Endothelial cell (in vitro differentiated cells): ENCODE measurements at regions not wholly inside any gene's neighbourhood (a gene's known extent, or its start where the extent isn't known, plus 50 kb on each side); places are given as distances from the start of the nearest gene placed in this dataset.

Experiments used
- DNase-seq: peaks from one replicate; pipeline ENCODE4 v3.0.0; 2021; ENCODE audit warnings: low spot score
- H3K27ac Mint-ChIP-seq: one replicate; pipeline ENCODE4 v1.8.0; 2021; ENCODE audit warnings: mixed read lengths, inconsistent platforms; ENCODE audit not compliant: unreplicated experiment
- H3K27me3 Mint-ChIP-seq: one replicate; pipeline ENCODE4 v1.8.0; 2021; ENCODE audit warnings: mild to moderate bottlenecking, moderate library complexity, mixed read lengths, inconsistent platforms; ENCODE audit not compliant: unreplicated experiment
- H3K36me3 Mint-ChIP-seq: one replicate; pipeline ENCODE4 v1.8.0; 2021; ENCODE audit warnings: mild to moderate bottlenecking, low read depth, mixed read lengths, inconsistent platforms; ENCODE audit not compliant: unreplicated experiment
- H3K4me1 Mint-ChIP-seq: one replicate; pipeline ENCODE4 v1.8.0; 2021; ENCODE audit warnings: mild to moderate bottlenecking, mixed read lengths, inconsistent platforms; ENCODE audit not compliant: unreplicated experiment
- H3K4me3 Mint-ChIP-seq: one replicate; pipeline ENCODE4 v1.8.0; 2021; ENCODE audit warnings: mild to moderate bottlenecking, mixed read lengths, inconsistent platforms; ENCODE audit not compliant: unreplicated experiment
- H3K9me3 Mint-ChIP-seq: one replicate; pipeline ENCODE4 v1.8.0; 2021; ENCODE audit warnings: mixed read lengths, inconsistent platforms; ENCODE audit not compliant: unreplicated experiment
- TF ChIP-seq, protein P1 (sequence below): fragments of 200-600 bp; sonication (generic); IDR thresholded peaks from one replicate; pipeline ENCODE4 v1.5.0; 2021; ENCODE audit warnings: antibody characterized with exemption; ENCODE audit not compliant: unreplicated experiment

DNA sequence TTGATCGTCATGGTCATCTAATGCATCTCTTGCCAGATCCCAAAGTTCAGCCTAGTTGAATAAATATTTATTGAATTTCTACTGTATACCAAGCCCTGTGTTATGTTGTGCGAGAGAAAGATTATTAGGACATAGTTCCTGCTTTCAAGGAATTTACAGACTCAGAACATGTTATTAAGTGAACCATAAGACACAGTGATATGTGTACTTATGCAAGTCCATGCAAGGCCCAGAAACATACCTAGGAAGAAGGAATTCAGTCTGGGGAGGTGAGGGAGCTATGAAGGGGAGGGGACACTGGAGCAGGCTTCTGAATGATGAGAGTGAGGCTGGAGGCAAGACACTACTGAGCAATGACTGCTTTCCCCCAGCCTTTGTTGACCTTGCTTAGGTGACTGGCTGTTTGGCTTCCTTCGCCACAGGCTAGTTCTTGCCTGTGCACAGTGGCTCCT is 81.4 kb downstream of the ACAA2 start:
- no peaks in the 10 kb centered on the region for H3K27me3 Mint-ChIP-seq
- H3K4me3 Mint-ChIP-seq, result no peak overlapping the region
- no peak for DNase-seq
- TF ChIP-seq, protein P1, sequence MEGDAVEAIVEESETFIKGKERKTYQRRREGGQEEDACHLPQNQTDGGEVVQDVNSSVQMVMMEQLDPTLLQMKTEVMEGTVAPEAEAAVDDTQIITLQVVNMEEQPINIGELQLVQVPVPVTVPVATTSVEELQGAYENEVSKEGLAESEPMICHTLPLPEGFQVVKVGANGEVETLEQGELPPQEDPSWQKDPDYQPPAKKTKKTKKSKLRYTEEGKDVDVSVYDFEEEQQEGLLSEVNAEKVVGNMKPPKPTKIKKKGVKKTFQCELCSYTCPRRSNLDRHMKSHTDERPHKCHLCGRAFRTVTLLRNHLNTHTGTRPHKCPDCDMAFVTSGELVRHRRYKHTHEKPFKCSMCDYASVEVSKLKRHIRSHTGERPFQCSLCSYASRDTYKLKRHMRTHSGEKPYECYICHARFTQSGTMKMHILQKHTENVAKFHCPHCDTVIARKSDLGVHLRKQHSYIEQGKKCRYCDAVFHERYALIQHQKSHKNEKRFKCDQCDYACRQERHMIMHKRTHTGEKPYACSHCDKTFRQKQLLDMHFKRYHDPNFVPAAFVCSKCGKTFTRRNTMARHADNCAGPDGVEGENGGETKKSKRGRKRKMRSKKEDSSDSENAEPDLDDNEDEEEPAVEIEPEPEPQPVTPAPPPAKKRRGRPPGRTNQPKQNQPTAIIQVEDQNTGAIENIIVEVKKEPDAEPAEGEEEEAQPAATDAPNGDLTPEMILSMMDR, result no peak
- H3K27ac Mint-ChIP-seq, result no peak overlapping the region
- H3K36me3 Mint-ChIP-seq, result no peaks in the 10 kb centered on the region
- H3K4me1 Mint-ChIP-seq, result peaks cover 4% of the 10 kb centered on the region
- H3K9me3 Mint-ChIP-seq, result no peaks in the 10 kb centered on the region

DNA sequence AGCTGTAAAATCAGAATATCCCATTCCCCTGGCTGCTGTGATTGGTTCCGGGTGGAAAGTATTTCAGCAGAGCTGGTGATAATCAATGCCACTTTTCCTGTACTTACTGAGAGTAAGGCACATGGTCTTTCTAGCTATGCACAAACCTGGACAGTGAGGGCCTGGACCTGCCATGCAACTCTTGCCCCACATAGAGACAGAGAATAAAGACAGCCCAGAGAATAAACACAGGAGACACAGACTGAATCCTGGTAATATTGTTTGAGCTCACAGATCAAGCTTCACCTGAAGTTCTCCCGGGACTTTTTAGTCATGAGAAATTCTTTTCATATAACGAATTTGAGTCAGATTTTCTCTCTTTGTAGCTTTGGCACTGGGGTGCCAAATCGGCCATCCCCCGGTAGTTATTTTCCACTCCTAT is 81.9 kb downstream of the ACAA2 start:
- Mint-ChIP-seq H3K4me3 (no peak overlapping the region), H3K9me3 (no peaks in the 10 kb centered on the region), H3K27me3 (no peaks in the 10 kb centered on the region), H3K4me1 (peaks cover 8% of the 10 kb centered on the region), H3K36me3 (peaks cover 2% of the 10 kb centered on the region), H3K27ac (no peak overlapping the region)
- no peak for DNase-seq
- TF ChIP-seq, protein P1, result no peak

DNA sequence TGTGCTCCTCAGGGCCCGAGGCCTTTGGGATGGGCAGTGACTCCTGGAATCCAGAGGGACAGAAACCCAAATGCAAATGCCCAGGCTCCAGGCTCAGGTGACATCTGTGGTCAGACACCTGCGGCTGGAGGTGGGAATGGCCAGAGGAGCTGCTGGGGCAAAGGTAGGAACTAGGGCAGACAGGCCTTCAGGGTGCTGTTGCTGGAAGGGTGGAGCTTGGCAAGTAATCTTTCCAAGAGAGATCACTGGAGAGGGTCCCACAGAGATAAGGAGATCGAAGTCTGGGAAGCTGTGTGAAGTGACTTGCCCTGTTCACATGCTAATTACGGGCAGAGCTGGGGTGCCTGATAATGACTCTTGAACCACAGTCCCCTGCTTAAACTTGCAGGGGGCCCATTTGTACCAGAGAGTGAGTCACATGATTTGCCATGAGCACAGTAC is 82.4 kb downstream of the ACAA2 start:
- no peak for DNase-seq
- Mint-ChIP-seq H3K4me1 (peaks cover 12% of the 10 kb centered on the region), H3K36me3 (peaks cover 4% of the 10 kb centered on the region)

DNA sequence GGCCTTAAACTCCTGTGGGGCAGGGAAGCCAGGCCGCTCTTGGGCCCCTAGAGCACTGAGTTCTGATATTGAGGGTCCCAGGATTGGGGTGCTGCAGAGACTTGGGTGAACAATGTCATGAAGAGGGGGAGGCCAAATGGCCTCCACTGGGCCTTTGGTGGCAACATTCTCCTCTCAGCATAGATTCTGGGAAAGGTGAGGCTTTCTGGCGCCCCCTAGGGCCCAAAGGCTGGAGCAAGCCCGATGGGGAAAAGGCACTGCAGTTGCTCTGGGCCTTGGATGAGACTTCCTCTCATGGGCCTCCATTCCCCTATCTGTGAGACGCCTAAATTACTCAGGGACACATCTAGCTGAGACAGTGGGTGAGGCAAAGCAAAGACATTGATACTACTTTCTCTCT is 84.8 kb downstream of the ACAA2 start:
- Mint-ChIP-seq H3K4me3 (no peak overlapping the region), H3K4me1 (peaks cover 20% of the 10 kb centered on the region), H3K9me3 (no peaks in the 10 kb centered on the region), H3K27ac (no peak overlapping the region), H3K36me3 (peaks cover 4% of the 10 kb centered on the region), H3K27me3 (no peaks in the 10 kb centered on the region)
- DNase-seq, result peak; percentile 51
- TF ChIP-seq, protein P1, result peak; percentile 49

More for the DNA sequence above, 82.4 kb downstream of the ACAA2 start:
- H3K9me3 Mint-ChIP-seq, result no peaks in the 10 kb centered on the region
- no peaks in the 10 kb centered on the region for H3K27me3 Mint-ChIP-seq
- H3K27ac Mint-ChIP-seq, result no peak overlapping the region
- H3K4me3 Mint-ChIP-seq, result no peak overlapping the region
- TF ChIP-seq, protein P1, result no peak

DNA sequence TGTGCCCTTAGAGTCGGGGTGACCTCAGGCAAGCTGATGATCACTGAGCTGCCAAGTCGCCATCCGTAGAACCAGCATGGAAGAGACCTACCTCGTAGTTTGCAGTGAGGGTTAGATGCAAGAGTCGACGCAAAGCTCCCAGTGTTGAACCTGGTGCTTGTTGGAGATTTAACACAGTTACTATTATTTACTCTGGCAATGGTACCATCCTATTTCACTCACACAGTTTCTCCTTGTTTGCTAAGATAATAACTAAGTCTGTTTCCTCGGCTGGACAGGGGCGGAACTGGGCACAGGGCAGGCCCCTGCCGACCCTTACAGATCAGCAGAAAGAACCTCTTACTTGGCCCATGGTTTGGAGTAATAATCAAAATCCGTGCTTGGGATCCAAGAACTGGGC is 85.5 kb downstream of the ACAA2 start:
- DNase-seq, result no peak
- H3K36me3 Mint-ChIP-seq, result peaks cover 4% of the 10 kb centered on the region
- TF ChIP-seq, protein P1, result no peak
- no peak overlapping the region for H3K27ac Mint-ChIP-seq
- H3K4me1 Mint-ChIP-seq, result peaks cover 27% of the 10 kb centered on the region
- no peaks in the 10 kb centered on the region for H3K27me3 Mint-ChIP-seq
- no peak overlapping the region for H3K4me3 Mint-ChIP-seq
- no peaks in the 10 kb centered on the region for H3K9me3 Mint-ChIP-seq
